Astrocyte of the spinal cord (primary cell): ENCODE measurements at regions not wholly inside any gene's neighbourhood (a gene's known extent, or its start where the extent isn't known, plus 50 kb on each side); places are given as distances from the start of the nearest gene placed in this dataset.

Experiments
- DNase-seq: peaks from one replicate; pipeline ENCODE4 v3.0.0; 2011; ENCODE audit warnings: low read depth, low spot score
- H3K4me3 ChIP-seq: 2 replicates; pipeline ENCODE4 v1.5.1; 2011; ENCODE audit warnings: low read depth, mild to moderate bottlenecking, low read length, moderate library complexity
- in situ Hi-C: cut with HindIII; loops from 2 replicates; pipeline ENCODE4 v1.10.0; 2017; ENCODE audit warnings: low sequenced_read_pairs
- TF ChIP-seq, protein P1 (sequence below): IDR thresholded peaks from 2 replicates; pipeline ENCODE4 v1.5.1; 2012; ENCODE audit warnings: low read depth, mild to moderate bottlenecking, low read length, inconsistent platforms

DNA sequence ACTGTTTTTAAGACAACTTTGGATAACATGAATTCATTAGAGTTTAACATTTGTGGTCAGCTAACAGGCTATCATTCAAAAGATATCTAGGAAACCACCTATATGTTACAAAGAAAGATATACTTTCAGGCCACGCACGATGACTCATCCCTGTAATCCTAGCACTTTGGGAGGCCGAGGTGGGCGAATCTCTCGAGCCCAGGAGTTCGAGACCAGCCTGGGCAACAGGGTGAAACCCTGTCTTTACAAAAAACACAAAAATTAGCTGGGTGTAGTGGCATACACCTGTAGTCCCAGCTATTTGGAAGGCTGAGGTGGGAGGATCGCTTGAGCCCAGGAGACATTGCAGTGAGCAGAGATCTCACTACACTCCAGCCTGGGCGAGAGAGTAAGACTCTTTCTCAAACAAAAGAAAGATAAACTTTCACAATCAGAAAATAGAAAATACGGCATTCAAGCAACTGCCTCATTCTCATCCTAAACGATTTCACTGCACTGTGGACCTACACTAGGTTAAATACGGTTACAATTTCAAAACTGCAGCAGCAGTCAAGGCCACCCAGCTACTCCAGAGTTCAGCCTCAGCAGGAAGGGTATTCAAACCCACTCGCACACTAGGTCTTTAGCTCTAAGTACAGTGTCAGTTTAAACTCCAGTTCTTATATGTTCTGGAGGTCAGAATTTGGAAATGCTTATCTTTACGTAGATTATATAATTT is 250.0 kb upstream of the SLC39A10 start:
- H3K4me3 ChIP-seq, result no peak overlapping the region
- in situ Hi-C loops, result no loop called here
- no peak for DNase-seq
- TF ChIP-seq, protein P1, sequence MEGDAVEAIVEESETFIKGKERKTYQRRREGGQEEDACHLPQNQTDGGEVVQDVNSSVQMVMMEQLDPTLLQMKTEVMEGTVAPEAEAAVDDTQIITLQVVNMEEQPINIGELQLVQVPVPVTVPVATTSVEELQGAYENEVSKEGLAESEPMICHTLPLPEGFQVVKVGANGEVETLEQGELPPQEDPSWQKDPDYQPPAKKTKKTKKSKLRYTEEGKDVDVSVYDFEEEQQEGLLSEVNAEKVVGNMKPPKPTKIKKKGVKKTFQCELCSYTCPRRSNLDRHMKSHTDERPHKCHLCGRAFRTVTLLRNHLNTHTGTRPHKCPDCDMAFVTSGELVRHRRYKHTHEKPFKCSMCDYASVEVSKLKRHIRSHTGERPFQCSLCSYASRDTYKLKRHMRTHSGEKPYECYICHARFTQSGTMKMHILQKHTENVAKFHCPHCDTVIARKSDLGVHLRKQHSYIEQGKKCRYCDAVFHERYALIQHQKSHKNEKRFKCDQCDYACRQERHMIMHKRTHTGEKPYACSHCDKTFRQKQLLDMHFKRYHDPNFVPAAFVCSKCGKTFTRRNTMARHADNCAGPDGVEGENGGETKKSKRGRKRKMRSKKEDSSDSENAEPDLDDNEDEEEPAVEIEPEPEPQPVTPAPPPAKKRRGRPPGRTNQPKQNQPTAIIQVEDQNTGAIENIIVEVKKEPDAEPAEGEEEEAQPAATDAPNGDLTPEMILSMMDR, result no peak

DNA sequence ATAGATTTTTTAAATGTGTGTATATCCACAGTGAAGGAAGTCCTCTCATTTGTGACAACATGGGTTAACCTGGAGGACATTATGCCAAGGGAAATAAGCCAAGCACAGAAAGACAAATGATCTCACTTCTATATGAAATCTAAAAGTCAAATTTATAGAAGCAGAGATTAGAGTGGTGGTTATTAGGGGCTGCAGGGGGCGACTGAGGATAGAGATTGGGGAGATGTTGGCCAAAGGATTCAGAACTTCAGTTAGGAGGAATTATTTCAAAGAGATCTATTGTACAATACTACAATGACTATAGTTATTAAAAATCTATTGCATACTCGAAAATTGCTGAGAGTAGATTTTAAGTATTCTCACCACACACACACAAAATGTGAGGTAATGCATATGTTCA is 252.4 kb upstream of the SLC39A10 start:
- DNase-seq, result no peak
- H3K4me3 ChIP-seq, result no peak overlapping the region
- TF ChIP-seq, protein P1, result no peak
- in situ Hi-C loops, result no loop called here

GRCh38 chr2:195396479-195396878 is 260.5 kb upstream of the SLC39A10 start:
- TF ChIP-seq, protein P1, result no peak
- no peak for DNase-seq
- no peak overlapping the region for H3K4me3 ChIP-seq
- in situ Hi-C loops, result no loop called here

GRCh38 chr2:195395362-195395761 is 261.7 kb upstream of the SLC39A10 start:
- no peak overlapping the region for H3K4me3 ChIP-seq
- TF ChIP-seq, protein P1, result no peak
- no peak for DNase-seq
- in situ Hi-C loops, result no loop called here

GRCh38 chr2:195392446-195393336 is 264.3 kb upstream of the SLC39A10 start:
- no peak overlapping the region for H3K4me3 ChIP-seq
- in situ Hi-C loops, result no loop called here
- TF ChIP-seq, protein P1, result no peak
- no peak for DNase-seq

- no peak overlapping the region for H3K4me3 ChIP-seq
- in situ Hi-C loops, result no loop called here
- no peak for DNase-seq
- TF ChIP-seq, protein P1, result no peak
Measured at GRCh38 chr2:195390686-195391321, 266.2 kb upstream of the SLC39A10 start.
